Aorta (tissue), 5 donors: ENCODE measurements at regions not wholly inside any gene's neighbourhood (a gene's known extent, or its start where the extent isn't known, plus 50 kb on each side); places are given as distances from the start of the nearest gene placed in this dataset.
A peak's percentile ranks its signal among the peaks of the same experiment; 100 is the strongest.
"Not testable (repeated sequence)": the region's sequence is repeated elsewhere in the genome, so short reads cannot be mapped to it uniquely, and the experiment has no call there.

Experiments used
- ATAC-seq: fragments of 200-7000 bp; cut with Tn5 transposase; one replicate; pipeline ENCODE4 v1.9.1; 2022; ENCODE audit warnings: moderate library complexity; ENCODE audit not compliant: low FRiP score
- DNase-seq, 2 donors: peaks; one replicate each; pipeline ENCODE4 v3.0.0-alpha.2; 2020
- H3K27ac ChIP-seq, 2 donors: one replicate each; pipeline ENCODE4 v1.5.1; 2013; ENCODE audit warnings: low read length in 2 of 2, mild to moderate bottlenecking in 2 of 2, moderate library complexity in 2 of 2, control low read depth in 1 of 2, inconsistent platforms in 1 of 2, low read depth in 1 of 2
- H3K27me3 ChIP-seq, 2 donors: one replicate each; pipeline ENCODE4 v1.6.1; 2013; ENCODE audit warnings: control low read depth in 1 of 2, low read length in 1 of 2, mild to moderate bottlenecking in 1 of 2, moderate library complexity in 1 of 2; ENCODE audit not compliant: insufficient read depth in 2 of 2, control insufficient read depth in 1 of 2
- H3K36me3 ChIP-seq, 2 donors: one replicate each; pipeline ENCODE4 v1.6.1; 2013; ENCODE audit warnings: control low read depth in 1 of 2, low read length in 1 of 2, mild to moderate bottlenecking in 1 of 2; ENCODE audit not compliant: insufficient read depth in 2 of 2, control insufficient read depth in 1 of 2
- H3K4me1 ChIP-seq, 2 donors: one replicate each; pipeline ENCODE4 v1.6.1; 2013; ENCODE audit warnings: low read length in 2 of 2, control low read depth in 1 of 2, mild to moderate bottlenecking in 1 of 2, moderate library complexity in 1 of 2; ENCODE audit not compliant: insufficient read depth in 2 of 2, control insufficient read depth in 1 of 2
- H3K4me3 ChIP-seq, 2 donors: one replicate each; pipeline ENCODE4 v1.5.1; 2013; ENCODE audit warnings: low read length in 2 of 2, control low read depth in 1 of 2, mild to moderate bottlenecking in 1 of 2
- H3K9me3 ChIP-seq: one replicate; pipeline ENCODE4 v1.6.1; 2013; ENCODE audit warnings: mild to moderate bottlenecking, low read length; ENCODE audit not compliant: control insufficient read depth
- WGBS, 2 donors: extraction: QIAGEN DNeasy Blood & Tissue Kit; methylation state at CpG; one replicate each; pipeline ENCODE4 v1.1.7; 2013; 5-methylcytosine and 5-hydroxymethylcytosine counted together
- intact Hi-C, 2 donors: fragments of 100-400 bp; cut with DNase I; formaldehyde crosslinking; loops; one replicate each; pipeline versions ENCODE4 v1.14.2 to v1.15.0; 2022
- donor health status: healthy with polysubstance abuse.
- donor health status: Bipolar disorder and iron deficiency.
- donor health status: DM: no; HTN: no; CAD: no.
- donor health status: DM: no; HTN: no; CAD: no.
- donor health status: DM: yes; HTN: yes; CAD: no.

- 73 to 80% methylated on average over 12 of the region's 12 CpGs for WGBS, 2 donors
Measured at GRCh38 chrX:91206785-91207184, 227.9 kb upstream of the PABPC5 start.

More at GRCh38 chrX:91206785-91207184, 227.9 kb upstream of the PABPC5 start:
- H3K9me3 ChIP-seq, intact Hi-C loops, H3K4me3 ChIP-seq, H3K36me3 ChIP-seq, H3K27me3 ChIP-seq, H3K27ac ChIP-seq, H3K4me1 ChIP-seq, ATAC-seq: not testable (repeated sequence)
- peak in 1 of 2 donors; percentile 39 for DNase-seq
